OCI-LY1 (cell line): ENCODE measurements at regions not wholly inside any gene's neighbourhood (a gene's known extent, or its start where the extent isn't known, plus 50 kb on each side); places are given as distances from the start of the nearest gene placed in this dataset.
"Not testable (repeated sequence)": the region's sequence is repeated elsewhere in the genome, so short reads cannot be mapped to it uniquely, and the experiment has no call there.

Experiments used
- CTCF ChIP-seq: fragments of 200-600 bp; sonication (generic), shearing (Covaris generic); IDR thresholded peaks from 2 replicates; pipeline ENCODE4 v1.5.1; 2017; ENCODE audit warnings: mild to moderate bottlenecking, antibody characterized with exemption, low read length, moderate library complexity, mixed read lengths
- EZH2 ChIP-seq: fragments of 200-600 bp; sonication (generic), shearing (Covaris generic); IDR thresholded peaks from 2 replicates; pipeline ENCODE4 v1.8.0; 2017; ENCODE audit warnings: borderline replicate concordance, mixed run types, mild to moderate bottlenecking, antibody characterized with exemption, low read length, moderate library complexity, mixed read lengths

DNA sequence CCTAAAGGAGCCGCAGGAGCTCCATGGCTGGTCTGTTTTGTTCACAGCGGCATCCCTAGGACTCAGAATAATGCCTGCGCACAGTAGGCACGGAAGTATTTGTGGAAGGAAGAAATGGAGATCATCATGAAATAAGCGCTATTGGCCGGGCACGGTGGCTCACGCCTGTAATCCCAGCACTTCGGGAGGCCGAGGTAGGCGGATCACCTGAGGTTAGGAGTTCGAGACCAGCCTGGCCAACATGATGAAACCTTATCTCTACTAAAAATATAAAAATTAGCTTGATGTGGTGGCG is 175.5 kb upstream of the CIBAR2 start:
- TF ChIP-seq CTCF, EZH2: not testable (repeated sequence)
